Body of pancreas (tissue), 4 donors: ENCODE measurements at regions not wholly inside any gene's neighbourhood (a gene's known extent, or its start where the extent isn't known, plus 50 kb on each side); places are given as distances from the start of the nearest gene placed in this dataset.

Source experiments
- ATAC-seq: fragments of 150-250 bp; one replicate; pipeline ENCODE4 v1.9.1; 2016
- DNase-seq, 4 donors: peaks; one replicate each; pipeline ENCODE4 v3.0.0-alpha.2; 2019
- H3K27ac ChIP-seq, 4 donors: fragments of 200-600 bp; sonication (generic); 1 replicate in 3 of 4; 2 replicates in 1 of 4; pipeline versions ENCODE4 v1.5.1 to v1.6.1; 2016 to 2019; ENCODE audit warnings: mild to moderate bottlenecking in 1 of 4, mixed read lengths in 1 of 4, moderate library complexity in 1 of 4
- H3K27me3 ChIP-seq, 2 donors: fragments of 200-600 bp; sonication (generic); one replicate each; pipeline ENCODE4 v1.6.0; 2016; ENCODE audit warnings: mild to moderate bottlenecking in 1 of 2
- H3K36me3 ChIP-seq, 2 donors: fragments of 200-600 bp; sonication (generic); replicated peaks in 1 of 2; 2 replicates each; pipeline ENCODE4 v1.5.1; 2016; ENCODE audit warnings: low read depth in 2 of 2; ENCODE audit not compliant: insufficient read depth in 1 of 2
- H3K4me1 ChIP-seq: fragments of 200-600 bp; sonication (generic); one replicate; pipeline ENCODE4 v1.6.0; 2016
- H3K4me3 ChIP-seq, 2 donors: fragments of 200-600 bp; sonication (generic); 1 replicate in 1 of 2; 2 replicates in 1 of 2; pipeline ENCODE4 v1.5.1; 2016 to 2019
- H3K9me3 ChIP-seq, 3 donors: fragments of 200-600 bp; sonication (generic); 1 replicate in 2 of 3; 2 replicates in 1 of 3; pipeline ENCODE4 v1.5.1; 2016
- CTCF ChIP-seq, 7 experiments: fragments of 450-650 bp in 4 of 7; fragments of 200-600 bp in 3 of 7; sonication (generic) in 3 of 7; IDR thresholded peaks; one replicate each; pipeline ENCODE4 v1.5.1; 2016 to 2019; ENCODE audit warnings: antibody characterized with exemption in 7 of 7
- POLR2A ChIP-seq, 3 donors: fragments of 450-650 bp; IDR thresholded peaks; one replicate each; pipeline ENCODE4 v1.6.1; 2016; ENCODE audit warnings: antibody characterized with exemption in 3 of 3, mild to moderate bottlenecking in 2 of 3
- WGBS, 2 donors: methylation state at CpG; one replicate each; pipeline ENCODE4 v1.1.5; 2017; 5-methylcytosine and 5-hydroxymethylcytosine counted together
- intact Hi-C: fragments of 100-400 bp; cut with DNase I; formaldehyde crosslinking; loops from one replicate; pipeline ENCODE4 v1.15.1; 2023

- Histone ChIP-seq H3K36me3 (no peaks in the 10 kb centered on the region), H3K9me3 (no peaks in the 10 kb centered on the region), H3K27ac (no peak overlapping the region), H3K4me3 (no peak overlapping the region), H3K4me1 (no peaks in the 10 kb centered on the region), H3K27me3 (no peaks in the 10 kb centered on the region)
- TF ChIP-seq CTCF (IDR thresholded peaks at IDR 0.05) (no peak), POLR2A (IDR thresholded peaks at IDR 0.05) (no peak)
- no peak for ATAC-seq
- DNase-seq: no peak
- 98 to 100% methylated on average over 3 of the region's 3 CpGs for WGBS, 2 donors
- intact Hi-C loops: no loop called here
Measured at GRCh38 chr9:86859056-86859455, 88.2 kb downstream of the GAS1 start.

- no peak overlapping the region for H3K27ac ChIP-seq
- TF ChIP-seq POLR2A (IDR thresholded peaks at IDR 0.05): no peak
- DNase-seq: no peak
- no peaks in the 10 kb centered on the region for H3K9me3 ChIP-seq
- no peaks in the 10 kb centered on the region for H3K27me3 ChIP-seq
- H3K4me1 ChIP-seq: no peaks in the 10 kb centered on the region
- WGBS, 2 donors: 64 to 65% methylated on average over 1 of the region's 1 CpG
- no peaks in the 10 kb centered on the region for H3K36me3 ChIP-seq
- ATAC-seq: no peak
- intact Hi-C loops: no loop called here
- H3K4me3 ChIP-seq: no peak overlapping the region
Measured at GRCh38 chr9:86858009-86858408, 89.3 kb downstream of the GAS1 start.

GRCh38 chr9:86856259-86856658 is 91.0 kb downstream of the GAS1 start:
- Histone ChIP-seq H3K4me1 (no peaks in the 10 kb centered on the region), H3K36me3 (no peaks in the 10 kb centered on the region), H3K4me3 (no peak overlapping the region), H3K9me3 (no peaks in the 10 kb centered on the region), H3K27me3 (no peaks in the 10 kb centered on the region), H3K27ac (peak overlapping the region in 1 of 4 donors; percentile 42)
- 72 to 74% methylated on average over 3 of the region's 3 CpGs for WGBS, 2 donors
- ATAC-seq: no peak
- intact Hi-C loops: no loop called here
- TF ChIP-seq POLR2A (IDR thresholded peaks at IDR 0.05) (no peak), CTCF (IDR thresholded peaks at IDR 0.05) (peak in 1 of 7 experiments; percentile 8)
- no peak for DNase-seq

GRCh38 chr9:86854898-86855523 is 92.3 kb downstream of the GAS1 start:
- Histone ChIP-seq H3K9me3 (no peaks in the 10 kb centered on the region), H3K4me3 (no peak overlapping the region), H3K36me3 (no peaks in the 10 kb centered on the region), H3K27ac (peak overlapping the region in 3 of 4 donors; percentile 30 to 74 (median 42)), H3K27me3 (no peaks in the 10 kb centered on the region), H3K4me1 (no peaks in the 10 kb centered on the region)
- TF ChIP-seq CTCF (IDR thresholded peaks at IDR 0.05): no peak
- no peak for TF ChIP-seq POLR2A (IDR thresholded peaks at IDR 0.05)
- WGBS, 2 donors: 18 to 22% methylated on average over 5 of the region's 5 CpGs
- ATAC-seq (peak; percentile 100), DNase-seq (peak; percentile 75 to 90 (median 86))
- intact Hi-C loops: no loop called here

- Histone ChIP-seq H3K27ac (no peak overlapping the region), H3K4me3 (no peak overlapping the region), H3K36me3 (no peaks in the 10 kb centered on the region), H3K27me3 (no peaks in the 10 kb centered on the region), H3K9me3 (no peaks in the 10 kb centered on the region), H3K4me1 (no peaks in the 10 kb centered on the region)
- no peak for TF ChIP-seq CTCF (IDR thresholded peaks at IDR 0.05)
- no peak for TF ChIP-seq POLR2A (IDR thresholded peaks at IDR 0.05)
- intact Hi-C loops: no loop called here
- ATAC-seq: no peak
- WGBS, 2 donors: 92 to 94% methylated on average over 5 of the region's 5 CpGs
- DNase-seq: no peak
Measured at GRCh38 chr9:86846656-86847055, 100.7 kb downstream of the GAS1 start.
